ENCODE measurements at regions not wholly inside any gene's neighbourhood (a gene's known extent, or its start where the extent isn't known, plus 50 kb on each side); places are given as distances from the start of the nearest gene placed in this dataset.
"Not testable (repeated sequence)": the region's sequence is repeated elsewhere in the genome, so short reads cannot be mapped to it uniquely, and the experiment has no call there.

DNA sequence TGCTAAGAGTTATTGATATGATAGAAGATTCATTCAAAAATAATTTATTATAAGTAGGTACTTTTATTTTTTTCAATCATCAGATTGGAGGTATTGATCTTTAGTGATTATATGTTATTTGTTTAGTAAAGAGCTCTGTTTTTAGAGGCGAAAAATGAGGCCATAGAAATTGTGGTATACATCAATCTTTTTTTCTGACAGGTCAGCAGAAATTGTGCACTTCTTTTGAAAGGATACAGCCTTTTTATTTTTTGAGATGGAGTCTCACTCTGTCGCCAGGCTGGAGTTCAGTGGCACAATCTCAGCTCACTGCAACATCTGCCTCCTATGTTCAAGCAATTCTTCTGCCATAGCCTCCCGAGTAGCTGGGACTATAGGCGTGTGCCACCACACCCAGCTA is 292.1 kb downstream of the BAMBI start:
- DNase-seq = no peak

DNA sequence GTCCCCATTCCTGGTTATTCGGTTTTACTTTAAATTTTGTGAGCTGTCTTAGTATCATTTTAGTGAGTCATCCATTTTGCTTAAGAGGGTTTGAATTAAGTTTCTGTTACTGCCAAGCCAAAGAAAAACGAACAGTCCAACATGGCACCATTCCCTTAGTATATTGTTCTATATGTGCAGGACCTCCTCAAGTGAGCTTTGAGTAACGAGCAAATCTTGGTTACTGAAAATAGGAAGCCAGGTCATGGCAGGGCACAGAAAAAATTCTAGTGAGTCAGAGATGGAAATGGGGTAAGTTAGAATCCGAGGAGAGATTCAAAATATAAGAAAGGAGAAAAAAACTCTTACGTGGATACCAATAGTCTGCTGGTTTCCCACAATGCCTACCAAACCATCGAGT is 292.9 kb downstream of the BAMBI start:
- no peak for DNase-seq

- DNase-seq = no peak
Observed at GRCh38 chr10:28971255-28971654, 293.9 kb downstream of the BAMBI start.

- DNase-seq = no peak
Observed at GRCh38 chr10:28971764-28972163, 294.4 kb downstream of the BAMBI start.

DNA sequence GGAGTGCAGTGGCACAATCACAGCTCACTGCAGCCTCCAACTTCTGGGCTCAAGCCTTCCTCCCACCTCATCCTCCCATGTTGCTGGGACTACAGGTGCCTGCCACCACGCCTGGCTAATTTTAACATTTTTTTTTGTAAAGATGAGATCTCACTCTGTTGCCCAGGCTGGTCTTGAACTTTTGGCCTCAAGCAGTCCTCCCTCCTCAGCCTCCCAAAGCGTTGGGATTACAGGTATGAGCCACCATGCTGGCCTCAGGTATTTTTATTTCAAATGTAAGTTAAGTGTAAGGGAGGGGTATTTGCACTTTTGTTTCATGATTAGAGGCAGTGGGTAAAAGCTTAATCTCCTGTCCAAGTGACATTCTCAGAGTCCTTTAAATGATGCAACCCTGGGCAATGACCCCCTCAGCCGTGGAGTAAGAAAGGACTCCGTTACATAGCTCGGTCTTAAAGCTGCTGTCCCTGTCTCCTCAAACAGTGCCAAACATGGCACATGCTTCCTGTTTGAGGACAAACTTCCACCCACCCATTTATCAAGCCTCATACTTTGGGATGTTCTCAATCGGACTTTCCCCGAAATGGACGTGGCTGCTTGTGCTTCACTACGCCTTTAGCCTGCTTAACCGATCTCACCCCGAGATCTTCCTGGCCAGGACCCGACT is 296.1 kb downstream of the BAMBI start:
- no peak for DNase-seq

- no peak for DNase-seq
Observed at GRCh38 chr10:28975891-28976531, 298.7 kb downstream of the BAMBI start.

- DNase-seq = no peak
Observed at GRCh38 chr10:28977518-28977917, 300.2 kb downstream of the BAMBI start.

DNA sequence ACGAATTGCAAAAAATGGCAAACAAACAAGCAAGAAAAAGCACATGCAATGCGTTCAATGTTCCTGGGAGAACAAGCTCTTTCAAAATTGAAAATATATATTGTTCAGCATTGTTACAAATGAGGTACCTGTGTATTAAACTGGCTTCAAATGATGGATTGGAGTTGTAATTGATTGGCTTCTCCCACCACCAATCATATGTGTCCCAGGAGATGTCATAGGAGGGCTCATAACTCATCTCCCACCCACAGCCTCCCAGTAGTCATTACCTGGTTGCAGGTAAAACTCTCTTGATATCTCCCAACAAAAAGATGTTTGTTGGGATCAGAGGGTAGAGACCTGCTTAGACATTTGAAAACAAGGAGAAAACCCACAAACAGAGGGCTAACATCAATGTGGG is 302.9 kb downstream of the BAMBI start:
- DNase-seq = no peak

DNA sequence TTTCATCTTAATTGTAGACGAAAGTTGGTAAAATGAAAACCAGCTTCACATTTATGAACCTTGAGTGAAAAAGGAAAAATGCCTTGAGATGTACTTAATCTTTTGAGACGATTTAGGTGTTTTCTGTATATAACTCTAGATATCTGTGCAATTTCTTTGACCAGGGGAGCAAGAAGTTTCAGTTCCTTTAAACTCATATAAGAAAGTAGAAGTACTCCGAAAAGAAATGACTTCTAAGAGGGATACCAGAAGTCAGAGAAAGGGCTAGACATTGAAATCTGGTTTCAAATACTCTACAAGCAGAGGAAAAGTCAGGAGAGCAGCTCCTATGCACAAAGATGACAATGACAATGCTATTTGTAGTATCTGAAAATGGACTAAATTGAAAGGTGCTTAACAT is 303.7 kb downstream of the BAMBI start:
- no peak for DNase-seq

GRCh38 chr10:28982974-28983373 is 305.7 kb downstream of the BAMBI start:
- DNase-seq = no peak

DNA sequence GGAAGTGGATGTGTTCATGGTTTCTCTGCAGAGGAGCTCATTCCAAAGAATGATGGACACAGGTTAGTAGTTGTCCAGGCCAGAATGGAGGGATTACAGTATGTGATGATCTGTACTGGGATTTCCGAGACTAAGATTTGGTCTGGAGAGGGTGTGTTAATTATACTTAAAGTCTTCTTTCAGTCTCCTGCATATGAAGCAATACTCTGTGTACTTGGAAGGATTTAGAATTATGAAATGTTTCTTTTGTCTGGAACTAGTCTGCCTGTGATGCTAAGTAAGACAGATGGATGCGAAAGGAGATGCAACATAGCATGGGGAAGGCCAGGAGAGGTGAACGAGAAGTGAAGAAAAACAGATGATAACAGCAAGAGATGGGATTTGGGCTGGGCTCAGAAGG is 305.1 kb upstream of the LYZL1 start:
- no peak for DNase-seq

- no peak for DNase-seq
Observed at GRCh38 chr10:28984431-28984830, 304.4 kb upstream of the LYZL1 start.

- no peak for DNase-seq
Observed at GRCh38 chr10:28985137-28985885, 303.6 kb upstream of the LYZL1 start.

GRCh38 chr10:28986117-28986792 is 302.6 kb upstream of the LYZL1 start:
- no peak for DNase-seq

DNA sequence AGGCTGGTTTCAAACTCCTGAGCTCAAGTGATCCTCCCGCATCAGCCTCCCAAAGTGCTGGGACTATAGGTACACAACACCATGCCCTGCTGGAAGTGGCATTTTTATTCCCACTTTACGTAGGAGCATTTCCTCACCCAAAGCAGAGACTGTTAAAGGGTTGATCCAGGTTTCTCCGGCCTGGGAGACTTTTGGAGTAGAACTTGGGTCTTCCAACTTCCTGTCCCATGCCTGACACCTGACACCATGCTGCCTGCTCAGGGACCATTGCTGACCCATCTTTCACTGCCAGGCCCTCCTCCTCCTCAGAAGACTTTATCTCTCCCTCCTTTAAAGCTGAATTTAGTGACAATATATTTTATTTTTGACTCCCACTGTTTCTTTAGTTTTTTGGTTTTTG is 302.0 kb upstream of the LYZL1 start:
- DNase-seq = no peak

DNA sequence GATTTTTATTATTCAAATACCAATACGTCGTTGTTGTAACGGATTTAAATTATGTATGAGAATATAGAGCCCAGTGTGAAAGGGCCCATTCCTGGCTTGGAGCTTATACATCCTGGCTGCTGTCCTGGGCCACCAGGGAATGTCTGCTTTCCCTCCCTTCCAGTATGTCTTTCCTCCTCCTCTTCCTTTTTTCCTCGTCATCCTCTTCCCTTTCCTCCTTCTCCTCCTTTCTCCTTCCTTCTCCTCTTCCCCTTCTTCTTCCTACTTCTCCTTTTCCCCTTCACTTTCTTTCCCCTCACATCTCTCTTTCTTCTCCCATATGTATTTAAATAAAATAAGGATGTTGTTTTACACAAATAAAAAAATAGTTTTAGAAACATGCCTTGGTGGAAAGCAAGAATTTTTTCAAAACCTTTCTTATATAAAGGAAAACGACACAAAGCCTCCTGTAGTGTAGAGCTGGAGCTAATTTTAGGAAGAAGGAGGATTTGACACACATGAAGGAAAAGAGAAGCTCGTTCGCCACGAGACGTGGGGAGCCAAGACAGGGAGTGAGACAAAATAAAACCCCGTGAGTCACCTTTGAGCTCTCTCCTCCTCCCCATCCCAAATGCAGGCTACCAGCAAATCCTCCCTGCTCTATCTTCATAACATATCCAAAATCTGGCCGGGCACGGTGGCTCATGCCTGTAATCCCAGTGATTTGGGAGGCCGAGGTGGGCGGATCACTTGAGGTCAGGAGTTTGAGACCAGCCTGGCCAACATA is 301.1 kb upstream of the LYZL1 start:
- no peak for DNase-seq

DNA sequence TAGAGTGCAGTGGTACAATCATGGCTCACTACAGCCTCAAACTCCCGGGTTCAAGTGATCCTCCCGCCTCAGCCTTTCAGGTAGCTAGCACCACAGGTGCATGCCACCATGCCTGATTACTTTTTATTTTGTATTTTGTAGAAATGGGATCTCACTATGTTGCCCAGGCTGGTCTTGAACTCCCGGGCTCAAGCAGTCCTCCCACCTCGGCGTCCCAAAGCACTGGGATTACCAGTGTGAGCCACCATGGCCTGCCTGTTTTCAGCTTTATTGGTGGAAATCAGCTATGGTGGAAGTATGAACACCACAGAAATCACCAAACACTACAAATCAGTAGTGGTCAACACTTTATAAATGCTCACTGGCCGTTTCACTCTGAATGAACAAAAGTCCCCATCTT is 299.9 kb upstream of the LYZL1 start:
- no peak for DNase-seq

DNA sequence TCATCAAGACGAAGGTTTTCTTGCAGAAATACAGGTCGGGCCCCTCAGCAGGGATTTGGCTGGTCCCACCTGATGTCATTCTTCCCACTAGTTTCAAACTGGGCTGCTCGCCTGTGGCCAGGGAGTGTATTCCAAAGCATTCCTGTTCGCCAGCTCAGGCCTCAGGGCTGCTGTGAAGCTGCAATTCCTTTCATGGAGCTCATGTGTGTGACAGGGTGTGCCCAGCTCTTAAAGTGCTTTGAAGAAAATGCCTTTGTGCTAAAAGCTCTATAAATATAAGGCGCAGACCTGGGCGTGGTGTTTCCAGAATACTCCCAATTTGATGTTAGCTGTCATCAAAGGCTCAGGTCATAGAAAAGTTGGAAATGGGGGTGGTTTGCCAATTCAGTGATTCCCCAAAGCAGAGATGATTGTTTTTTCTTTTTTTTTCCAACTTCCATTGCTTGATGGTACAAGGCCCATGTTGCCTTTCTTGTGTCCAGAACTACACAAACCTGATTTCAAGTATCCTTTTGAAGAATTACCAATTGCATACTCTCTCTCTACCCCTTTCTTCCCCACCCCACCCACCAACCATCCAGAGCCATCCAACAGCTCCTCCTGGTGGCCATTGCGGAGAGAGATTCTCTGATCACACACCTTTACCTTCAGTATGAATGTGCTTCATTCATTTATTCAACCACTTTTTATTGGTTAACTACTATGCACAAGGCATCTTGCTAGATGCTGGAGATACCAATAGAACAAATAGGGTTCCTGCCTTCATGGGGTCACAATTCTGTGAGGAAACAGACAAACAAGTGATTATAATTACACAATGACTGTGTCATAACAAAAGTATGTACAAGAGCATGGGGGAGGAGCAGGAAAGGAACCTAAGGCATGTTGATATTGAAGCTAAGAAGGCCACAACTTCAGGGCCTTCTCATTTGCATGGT is 297.3 kb upstream of the LYZL1 start:
- DNase-seq = peak; percentile 68

DNA sequence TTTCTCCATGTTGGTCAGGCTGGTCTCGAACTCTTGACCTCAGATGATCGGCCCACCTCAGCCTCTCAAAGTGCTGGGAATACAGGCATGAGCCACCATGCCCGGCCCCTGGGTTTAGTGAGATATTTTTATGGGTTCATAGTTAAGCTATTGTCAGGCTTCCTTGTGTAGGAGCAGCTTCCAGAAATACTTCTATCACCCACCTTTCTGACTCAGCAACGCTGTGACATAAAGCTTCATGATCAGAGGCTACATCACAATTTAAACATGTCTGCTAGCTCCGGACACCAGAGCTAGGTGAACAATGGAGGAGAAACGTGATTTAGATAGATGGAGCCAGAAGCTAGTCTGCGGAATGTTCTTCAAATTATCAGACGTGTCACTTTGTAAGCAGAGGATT is 295.8 kb upstream of the LYZL1 start:
- no peak for DNase-seq

- DNase-seq = no peak
Observed at GRCh38 chr10:28993861-28994260, 295.0 kb upstream of the LYZL1 start.

- not testable (repeated sequence) for DNase-seq
Observed at GRCh38 chr10:28994802-28995201, 294.1 kb upstream of the LYZL1 start.

GRCh38 chr10:28995497-28995896 is 293.4 kb upstream of the LYZL1 start:
- DNase-seq = no peak
